HG02571 (cell line): ENCODE measurements at regions not wholly inside any gene's neighbourhood (a gene's known extent, or its start where the extent isn't known, plus 50 kb on each side); places are given as distances from the start of the nearest gene placed in this dataset.

Experiments used
- ATAC-seq: cut with Tn5 transposase; IDR thresholded peaks from one replicate; pipeline ENCODE4 v1.9.1; 2021; ENCODE audit warnings: mild to moderate bottlenecking, moderate library complexity; ENCODE audit not compliant: unreplicated experiment

DNA sequence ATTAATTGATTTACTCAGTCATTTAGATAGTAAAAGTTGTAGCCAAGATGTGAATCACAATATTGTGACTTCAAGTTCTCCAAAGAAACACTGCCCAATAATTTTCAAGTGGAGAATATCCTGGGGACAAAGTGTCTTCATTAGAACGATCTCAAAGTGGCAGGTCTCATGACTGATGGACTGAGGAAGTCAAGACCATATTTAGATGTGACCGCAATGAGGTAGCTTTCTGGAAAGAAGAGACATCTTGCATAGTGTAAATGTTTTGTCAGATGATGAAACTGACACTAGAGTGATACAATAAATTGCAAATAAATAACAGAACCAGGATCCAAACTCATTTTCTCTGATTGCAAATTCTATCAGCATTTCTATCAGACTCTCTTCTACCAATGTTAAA lies 1476.9 kb downstream of the EFNB2 start:
- ATAC-seq, result no peak

DNA sequence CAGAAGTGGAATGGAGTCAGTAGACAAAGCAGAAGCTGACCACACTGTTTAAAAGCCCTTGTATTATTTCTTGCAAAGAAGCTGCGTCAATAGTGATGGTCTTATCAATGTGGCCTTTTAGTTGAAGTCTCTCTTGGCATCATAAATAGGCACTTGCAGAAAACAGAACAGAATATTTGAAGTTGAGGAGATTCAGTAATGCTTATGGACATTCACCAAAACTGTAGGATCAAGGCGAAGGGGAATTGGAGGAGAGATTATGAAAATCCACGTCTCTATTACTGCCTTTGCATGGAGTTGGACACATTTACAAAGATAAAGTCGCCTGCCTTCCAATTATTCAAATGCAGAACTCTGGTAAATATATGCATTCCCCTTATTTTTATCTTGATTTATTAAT lies 1482.8 kb downstream of the EFNB2 start:
- no peak for ATAC-seq

DNA sequence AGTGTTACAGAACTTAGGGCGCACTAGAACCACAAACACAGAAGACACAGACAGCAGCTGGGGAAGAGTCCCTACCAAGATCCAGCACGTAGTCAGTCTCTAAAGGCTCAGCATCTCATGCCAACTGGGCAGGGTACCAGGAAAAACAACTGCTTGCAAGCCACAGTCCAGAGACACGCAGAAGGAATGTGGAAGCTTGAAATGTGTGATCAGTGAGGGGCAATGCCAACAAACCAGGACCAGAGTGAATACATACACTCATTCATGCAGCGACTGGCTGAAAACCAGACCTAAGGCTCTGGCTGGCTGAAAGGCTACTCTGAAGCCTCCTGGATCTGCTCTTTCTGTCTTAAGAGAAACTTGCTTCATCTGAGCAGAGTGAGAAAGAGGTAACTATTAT lies 1484.8 kb downstream of the EFNB2 start:
- no peak for ATAC-seq

DNA sequence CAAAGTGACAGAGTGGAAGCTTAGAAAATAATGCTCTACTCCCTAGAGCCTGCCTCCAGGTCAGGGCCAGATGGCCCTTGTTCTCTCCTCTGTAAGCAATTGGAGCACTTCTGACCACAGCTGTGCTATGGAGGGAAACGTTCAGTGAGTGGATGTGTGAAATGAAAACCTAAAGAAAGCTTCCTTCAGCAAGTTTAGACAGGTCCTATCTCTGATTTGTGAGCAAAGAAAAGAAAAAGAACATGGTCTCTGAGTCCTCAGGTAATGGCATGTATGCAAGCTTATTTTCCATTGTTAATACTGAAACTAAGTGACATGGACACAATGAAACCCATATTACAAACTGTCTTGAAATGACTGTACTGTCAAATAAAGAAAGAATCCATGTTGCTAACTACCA lies 1486.8 kb downstream of the EFNB2 start:
- peak; percentile 90 for ATAC-seq

DNA sequence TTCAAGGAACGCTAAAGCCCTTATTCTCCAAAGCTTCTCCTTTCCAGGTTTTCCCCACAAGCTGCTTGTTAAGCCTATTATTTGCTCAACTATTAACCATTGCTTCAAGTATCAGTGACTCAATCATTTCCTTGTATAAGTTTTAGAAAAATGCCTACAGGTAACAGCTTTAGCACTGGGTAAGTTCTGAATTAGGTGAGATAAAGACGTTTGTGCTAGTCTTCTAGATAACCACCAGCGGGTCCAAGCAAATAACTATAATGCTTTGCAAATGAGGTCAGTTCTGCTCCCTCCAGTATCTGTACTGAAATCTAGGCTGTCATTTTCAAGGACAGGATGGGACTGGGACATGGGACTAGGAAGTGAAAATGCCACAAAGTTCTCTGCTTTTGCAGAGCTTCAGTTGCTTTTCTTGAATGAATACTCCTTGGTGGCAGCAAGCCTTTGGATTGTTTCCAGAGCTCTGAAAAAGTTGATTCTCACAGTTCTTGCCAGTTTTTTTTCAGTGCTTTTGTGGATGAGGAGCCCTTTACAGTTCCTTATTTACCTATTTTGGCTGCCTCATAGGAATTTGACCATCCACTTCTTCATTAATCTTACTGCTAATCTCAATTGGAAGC lies 1487.7 kb downstream of the EFNB2 start:
- ATAC-seq, result no peak

DNA sequence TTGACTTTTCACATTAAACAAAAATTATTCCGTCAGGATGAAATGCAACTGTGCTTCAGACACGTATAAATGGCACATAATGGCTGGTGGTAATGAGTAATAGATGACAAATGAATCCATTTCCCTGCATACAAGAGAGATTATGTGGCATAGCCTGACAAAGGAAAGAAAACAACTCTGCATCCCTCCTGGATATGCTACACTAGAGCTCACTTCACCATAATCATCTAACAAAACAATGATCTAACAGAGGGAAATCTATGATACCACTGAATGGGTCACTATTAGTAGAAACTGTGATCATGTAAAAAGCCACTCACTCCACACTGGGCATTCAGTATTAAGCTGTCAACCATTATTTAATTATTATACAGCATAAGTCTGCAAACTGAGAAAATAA lies 1498.4 kb downstream of the EFNB2 start:
- ATAC-seq, result no peak

DNA sequence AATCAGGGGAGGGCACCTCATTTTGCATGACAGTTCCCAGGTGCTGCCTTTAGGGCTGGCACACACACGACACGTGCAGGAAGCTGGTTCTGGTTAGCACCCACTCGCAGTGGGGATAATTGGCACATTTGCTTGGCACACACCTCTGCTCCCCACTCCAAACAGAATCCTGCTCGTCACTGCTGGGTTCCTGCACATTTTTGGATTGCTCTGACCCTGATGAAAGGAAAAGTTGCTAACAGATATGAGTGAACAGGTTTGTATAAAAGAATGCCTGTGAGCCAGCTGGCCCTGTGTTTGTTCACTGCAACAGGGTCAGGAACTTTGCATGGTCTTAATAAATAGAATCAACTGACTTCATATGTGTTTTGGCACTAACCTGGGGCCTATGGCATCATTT lies 1500.4 kb downstream of the EFNB2 start:
- no peak for ATAC-seq

DNA sequence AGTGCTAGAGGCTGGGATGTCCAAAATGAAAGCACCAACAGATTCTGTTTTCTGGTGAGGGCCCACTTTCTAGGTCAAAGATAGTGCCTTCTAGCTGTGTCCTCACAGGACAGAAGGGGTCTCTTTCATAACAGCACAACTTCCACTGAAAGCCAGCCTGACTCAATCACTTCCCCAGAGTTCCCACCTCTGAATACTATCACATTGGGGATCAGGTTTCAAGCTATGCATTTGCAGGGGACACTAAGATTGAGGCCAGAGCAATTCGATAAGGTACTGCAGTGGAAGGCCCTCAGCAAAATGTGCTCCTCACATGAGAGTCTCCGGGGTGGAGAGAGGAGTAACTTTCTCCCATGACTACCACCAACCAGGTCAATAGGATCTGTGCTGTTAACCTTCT lies 1501.5 kb downstream of the EFNB2 start:
- ATAC-seq, result no peak

DNA sequence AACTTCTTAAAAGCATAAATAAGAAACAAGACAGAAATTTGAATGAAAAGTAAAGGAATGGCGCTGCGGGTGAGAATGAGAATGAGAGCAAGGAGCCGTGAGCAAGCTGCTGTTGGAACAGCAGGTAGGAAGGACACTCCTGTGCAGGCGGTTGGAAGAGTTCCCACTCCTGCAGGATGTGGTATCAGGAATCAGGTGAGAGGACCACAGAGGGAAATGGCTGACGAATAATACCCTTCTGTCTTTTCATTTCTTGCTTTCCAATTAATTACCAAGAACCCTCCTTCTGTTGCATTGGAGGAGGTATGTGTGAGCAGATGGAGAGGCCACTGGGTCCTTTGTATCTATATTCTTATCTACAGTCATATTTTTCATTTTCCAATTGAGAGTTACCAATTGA lies 1504.2 kb downstream of the EFNB2 start:
- ATAC-seq, result no peak

DNA sequence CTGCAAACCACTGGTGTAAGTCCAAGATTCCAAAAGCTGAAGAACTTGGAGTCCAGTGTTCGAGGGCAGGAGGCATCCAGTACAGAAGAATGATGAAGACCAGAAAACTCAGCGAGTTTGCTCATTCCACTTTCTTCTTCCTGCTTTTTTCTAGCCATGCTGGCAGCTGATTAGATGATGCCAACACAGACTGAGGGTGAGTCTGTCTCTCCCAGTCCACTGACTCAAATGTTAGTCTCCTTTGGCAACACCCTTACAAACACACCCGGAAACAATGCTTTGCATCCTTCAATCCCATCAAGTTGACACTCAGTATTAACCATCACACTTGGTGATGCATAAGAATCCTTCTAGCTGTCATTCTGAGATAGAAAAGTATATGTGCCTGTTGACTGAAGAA lies 1504.6 kb downstream of the EFNB2 start:
- no peak for ATAC-seq

DNA sequence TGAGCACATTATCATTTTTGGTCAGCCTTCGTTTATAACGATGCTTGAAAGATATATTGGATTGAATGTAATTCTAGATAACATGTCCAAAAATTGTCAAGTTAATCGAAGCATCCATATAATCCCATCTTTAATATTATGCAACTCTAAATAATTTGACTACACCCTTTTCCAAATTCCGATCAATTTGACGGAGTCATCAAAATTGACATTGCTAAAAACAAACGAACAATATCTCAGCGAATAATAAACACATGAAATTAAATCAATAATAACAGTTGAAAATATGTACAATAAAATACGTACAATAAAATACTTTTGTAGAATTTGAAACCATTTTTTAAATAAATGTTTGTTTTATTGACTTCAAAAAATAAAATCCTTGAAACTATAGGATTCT lies 1516.4 kb downstream of the EFNB2 start:
- ATAC-seq, result no peak

DNA sequence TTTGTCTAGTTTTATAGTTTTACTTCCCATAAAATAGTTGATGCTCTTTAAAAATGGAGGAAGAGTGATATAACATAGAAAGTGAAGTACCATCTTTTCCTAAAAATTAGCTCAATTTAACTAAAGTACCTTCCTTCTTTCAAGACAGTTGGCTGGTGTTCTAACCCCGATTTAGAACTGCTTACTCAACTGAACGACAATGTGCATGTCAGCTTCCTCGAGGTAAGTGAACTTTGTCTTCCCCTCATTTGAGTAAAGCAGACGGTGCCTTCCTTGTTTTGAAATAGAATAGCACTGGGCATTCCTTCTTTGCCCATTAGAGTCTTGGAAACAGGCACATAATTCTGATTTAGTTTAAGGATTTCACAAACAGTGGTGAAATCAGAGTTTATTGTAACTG lies 1519.2 kb downstream of the EFNB2 start:
- ATAC-seq, result no peak

DNA sequence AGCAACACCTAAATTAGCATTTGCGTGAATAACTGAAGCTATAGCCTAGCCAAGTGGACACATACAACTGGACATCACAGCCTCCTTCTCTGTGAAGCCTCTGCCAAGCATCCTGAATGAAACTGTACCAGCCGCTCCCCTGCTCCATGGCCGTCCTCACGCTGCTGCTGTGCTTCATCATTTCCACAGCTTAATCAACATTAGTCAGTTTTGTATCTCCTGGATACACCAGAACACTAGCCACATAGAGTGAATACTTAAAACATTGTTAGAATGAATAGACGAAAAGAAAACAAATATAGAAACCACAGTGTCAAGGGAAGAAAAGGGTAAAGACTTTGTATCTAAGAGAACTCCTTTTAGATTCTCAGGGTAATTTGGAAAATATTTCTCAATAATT lies 1526.9 kb downstream of the EFNB2 start:
- ATAC-seq, result no peak

DNA sequence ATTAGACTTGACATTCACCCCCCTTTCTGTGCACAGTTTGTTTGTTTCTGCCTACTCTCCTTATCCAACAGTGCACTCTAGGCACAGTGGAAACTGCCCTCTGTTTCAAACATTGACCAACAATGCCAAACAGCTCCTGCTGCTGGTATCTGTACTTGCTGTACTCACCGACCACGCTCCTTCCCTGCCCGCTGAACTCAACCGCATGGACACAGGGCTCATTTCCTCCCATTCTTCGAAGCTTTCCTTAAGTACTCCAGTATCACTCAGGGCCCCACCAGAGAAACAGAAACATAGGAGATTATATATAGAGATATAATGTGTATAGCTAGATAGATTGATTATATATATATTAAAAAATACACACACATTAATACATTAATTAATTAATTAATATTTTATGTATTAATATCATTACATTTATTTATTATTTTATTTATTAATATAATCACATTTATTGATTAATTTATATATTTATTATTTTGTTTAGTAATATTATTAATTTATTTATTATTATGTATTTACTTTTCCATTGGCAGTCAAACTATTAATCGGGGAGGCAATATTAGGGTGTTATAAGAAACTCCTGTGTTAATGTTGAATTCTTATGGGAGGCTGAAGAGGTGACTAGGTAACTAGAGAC lies 1528.2 kb downstream of the EFNB2 start:
- ATAC-seq, result no peak

DNA sequence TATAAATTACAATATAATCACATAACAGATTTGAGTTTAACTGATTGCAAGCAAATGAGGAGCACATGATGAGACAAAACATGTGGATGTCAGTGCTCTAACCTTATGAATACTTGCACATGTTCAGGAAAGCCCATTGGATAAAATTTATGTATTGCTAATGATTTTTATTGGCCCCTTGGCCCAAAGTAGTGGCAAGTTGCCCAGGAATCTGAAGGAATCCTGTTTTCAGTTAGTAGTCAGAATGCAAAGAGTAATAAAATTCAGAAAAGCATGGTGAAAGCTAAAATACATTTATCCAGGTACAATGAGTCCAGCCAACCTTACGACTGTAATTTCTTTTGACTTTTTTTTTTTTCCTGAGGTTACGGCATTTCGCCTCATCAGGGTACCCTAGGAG lies 1539.4 kb downstream of the EFNB2 start:
- no peak for ATAC-seq

DNA sequence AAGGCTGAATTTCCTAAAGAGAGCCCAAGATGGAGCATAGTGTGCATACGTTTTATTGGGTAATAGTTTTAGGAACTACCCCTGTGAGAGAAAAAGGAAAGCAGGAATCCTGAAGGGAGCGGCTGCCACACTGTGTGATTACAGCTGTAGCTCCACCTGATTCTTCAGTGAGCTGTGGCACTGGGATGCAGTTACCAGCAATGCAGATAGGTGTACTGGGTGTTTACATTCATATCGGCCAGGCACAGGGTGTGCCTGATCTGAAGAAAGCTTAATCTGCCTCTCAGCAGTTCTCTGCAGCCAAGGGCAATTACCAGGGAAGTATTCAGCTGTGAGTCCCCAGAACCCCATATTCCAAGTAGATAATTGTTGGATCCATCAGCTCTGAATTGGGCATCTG lies 1541.8 kb downstream of the EFNB2 start:
- no peak for ATAC-seq

DNA sequence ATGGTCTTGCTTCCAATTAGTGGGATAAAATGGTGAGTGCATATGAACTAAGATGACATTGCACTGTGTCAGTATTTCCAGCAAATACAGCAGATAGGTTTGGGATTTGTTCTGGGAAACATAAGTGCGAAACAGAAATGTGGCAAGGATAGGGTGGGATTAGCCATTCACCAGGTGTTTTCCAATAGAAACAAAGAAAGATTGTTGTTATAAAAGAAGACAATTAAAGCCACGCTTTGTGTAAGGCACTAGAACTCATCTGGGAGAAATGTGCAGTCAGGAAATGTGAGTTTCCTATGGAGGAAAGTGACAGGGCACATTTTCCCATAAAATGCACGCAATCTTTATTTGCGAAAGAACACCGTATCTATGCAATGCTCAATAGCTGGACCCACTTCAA lies 1547.8 kb downstream of the EFNB2 start:
- no peak for ATAC-seq

DNA sequence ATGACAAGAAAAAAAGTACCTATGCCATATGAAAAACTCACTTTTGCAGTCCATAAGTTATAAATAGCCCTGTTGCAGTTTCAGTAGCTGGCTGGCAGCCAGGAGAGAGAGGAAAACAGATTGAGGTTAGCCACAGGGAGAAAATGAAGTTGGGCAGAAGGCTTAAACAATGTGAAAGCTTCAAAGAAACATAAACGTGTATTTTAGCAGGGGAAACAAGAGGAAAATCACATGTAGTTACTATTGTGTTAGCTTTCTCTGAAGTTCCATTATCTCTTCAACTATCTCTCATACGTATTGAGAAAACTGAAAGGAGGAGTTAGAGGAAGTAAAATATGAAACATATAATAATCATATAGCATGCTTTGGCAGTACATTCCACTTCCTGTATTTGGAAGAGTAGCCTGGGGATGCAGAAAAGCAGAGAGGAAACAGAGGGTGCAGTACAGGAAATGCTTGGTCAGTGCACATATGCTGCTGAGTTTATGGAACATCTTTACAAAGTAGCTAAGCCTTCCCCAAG lies 1551.1 kb downstream of the EFNB2 start:
- ATAC-seq, result peak; percentile 83

DNA sequence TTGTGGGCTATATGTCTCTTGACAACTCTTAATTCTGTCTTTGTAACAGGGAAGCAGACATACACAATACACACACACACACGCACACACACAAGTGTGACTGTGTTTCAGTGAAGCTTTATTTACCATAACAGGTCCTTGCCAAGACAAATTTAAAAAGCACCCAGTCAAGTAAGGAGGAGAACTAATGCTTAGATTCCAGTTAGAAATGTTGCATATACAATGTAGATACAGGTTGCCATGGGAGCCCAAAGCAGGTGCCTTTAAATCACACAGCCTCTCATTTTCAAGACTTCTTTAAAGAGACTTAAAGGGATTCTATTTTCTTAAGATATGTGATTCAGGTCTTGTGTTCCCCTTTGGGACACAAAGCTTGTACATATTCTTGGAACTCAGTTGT lies 1551.9 kb downstream of the EFNB2 start:
- ATAC-seq, result no peak

DNA sequence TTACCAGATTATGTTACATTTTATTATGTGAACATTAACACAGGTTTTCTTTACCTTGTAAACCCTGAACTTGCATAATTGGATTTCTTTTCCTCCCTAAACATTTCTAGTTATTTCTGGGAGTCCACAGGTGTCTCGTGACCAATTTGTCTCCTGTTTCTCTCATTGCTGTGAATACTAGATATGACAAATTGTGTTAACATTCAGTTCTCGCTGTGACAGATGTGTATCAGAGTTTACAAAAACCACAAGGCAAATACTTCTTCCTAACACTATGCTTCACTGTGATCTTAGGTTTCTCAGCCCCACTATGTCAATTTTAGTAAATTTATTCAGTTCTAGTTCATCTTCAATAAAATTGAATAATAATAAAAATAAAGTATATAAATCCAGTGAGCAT lies 1554.9 kb downstream of the EFNB2 start:
- ATAC-seq, result no peak

DNA sequence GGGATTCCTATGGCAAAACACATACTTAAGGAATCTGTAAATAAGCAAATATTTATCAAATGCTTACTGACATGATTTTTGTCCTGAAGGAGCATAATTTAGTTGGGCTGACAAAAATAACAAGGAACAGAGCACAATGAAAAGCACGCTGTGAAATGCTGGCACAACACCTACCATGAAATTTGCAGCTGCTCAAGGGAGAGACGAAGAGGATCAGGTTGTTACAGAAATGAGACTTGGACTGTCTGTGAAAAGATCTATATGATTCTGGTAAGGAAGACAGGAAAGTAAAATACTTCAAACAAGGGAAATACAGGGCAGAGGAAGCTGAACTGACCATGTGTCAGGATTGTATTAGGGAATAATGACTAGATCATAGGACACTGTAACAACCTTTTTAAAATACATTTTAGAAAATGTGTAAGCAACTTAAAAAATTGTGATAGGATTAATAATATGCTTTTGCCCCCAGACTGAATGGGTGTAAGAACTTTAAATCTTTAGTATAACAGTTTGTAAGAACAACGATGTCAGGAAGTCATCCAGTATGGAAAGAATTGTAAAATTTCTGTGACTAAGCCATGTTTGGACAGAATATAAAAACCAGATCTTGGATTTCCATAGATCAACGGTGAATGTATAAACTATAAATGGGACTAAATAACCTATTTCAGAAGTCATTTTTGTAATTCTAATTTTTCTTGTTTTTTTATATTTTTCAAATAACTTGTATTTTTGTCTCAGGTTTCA lies 1556.0 kb downstream of the EFNB2 start:
- ATAC-seq, result no peak

DNA sequence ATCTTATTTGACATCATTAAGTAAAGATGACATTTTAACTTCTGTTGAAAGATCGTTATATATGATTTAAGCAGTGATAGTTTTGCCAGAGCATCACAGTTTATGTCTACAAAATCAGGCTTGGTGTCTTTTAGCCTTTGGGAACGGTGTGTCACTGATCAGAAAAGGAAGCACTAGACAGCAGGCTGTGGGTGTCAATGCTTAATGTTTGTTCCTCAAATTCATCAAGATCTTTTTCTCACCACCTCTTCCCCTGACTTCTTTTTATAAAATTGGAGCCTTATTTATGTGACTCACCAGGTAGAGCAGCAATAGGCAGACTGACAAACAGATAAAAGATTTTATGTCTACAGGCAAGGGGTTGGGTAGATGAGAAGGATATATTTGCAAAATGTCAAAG lies 1558.5 kb downstream of the EFNB2 start:
- ATAC-seq, result no peak
